HCT116 (cell line): ENCODE measurements at regions not wholly inside any gene's neighbourhood (a gene's known extent, or its start where the extent isn't known, plus 50 kb on each side); places are given as distances from the start of the nearest gene placed in this dataset.

Experiments
- ATAC-seq: fragments of 200-7000 bp; cut with Tn5 transposase; 2 replicates; pipeline ENCODE4 v1.9.1; 2020; ENCODE audit warnings: mild to moderate bottlenecking, moderate library complexity
- BruUV-seq: library from RNA; stranded (reverse); fragments of 400-500 nt; replicated peaks from 2 replicates; lab custom pipeline; 2021; lab: Mats Ljungman, UMichigan
- CTCF ChIA-PET: fragments of 300-600 bp; sonication (Branson Sonifier 250); formaldehyde crosslinking; loops from one replicate; lab custom pipeline; 2021; ENCODE audit warnings: antibody characterized with exemption; lab: Charles Lee
- POLR2A ChIA-PET: fragments of 300-600, 350-600 bp; sonication (Branson Sonifier 250); formaldehyde crosslinking; loops from one replicate; lab custom pipeline; 2021; ENCODE audit warnings: antibody characterized with exemption; lab: Charles Lee
- RAD21 ChIA-PET, 2 experiments: fragments of 300-600 bp; sonication (Branson Sonifier 250); formaldehyde crosslinking; loops; one replicate each; lab custom pipeline; 2023; ENCODE audit warnings: low total read pairs in 2 of 2; ENCODE audit not compliant: uncharacterized antibody in 2 of 2, unreplicated experiment in 2 of 2, low non-redundant PET in 1 of 2; lab: Charles Lee
- DNase-seq: peaks from one replicate; pipeline ENCODE4 v3.0.0-alpha.2; 2010; ENCODE audit warnings: low read depth, low spot score
- H2AFZ ChIP-seq: fragments of 200-600 bp; shearing (Covaris generic), sonication (generic); 2 replicates; pipeline ENCODE4 v1.6.1; 2017; ENCODE audit warnings: low read depth, mixed run types, mixed read lengths, antibody characterized with exemption, low read length; ENCODE audit not compliant: poor library complexity, severe bottlenecking
- H3K27ac ChIP-seq: 2 replicates; pipeline ENCODE4 v1.5.1; 2012; ENCODE audit warnings: low read depth, low read length
- H3K27me3 ChIP-seq: fragments of 200-600 bp; sonication (generic); 2 replicates; pipeline ENCODE4 v1.6.1; 2016; ENCODE audit warnings: mixed run types, low read length, mixed read lengths; ENCODE audit not compliant: insufficient read depth
- H3K36me3 ChIP-seq, 2 experiments: fragments of 200-500 bp in 1 of 2; fragments of 200-600 bp in 1 of 2; sonication (Bioruptor generic) in 1 of 2; sonication (generic) in 1 of 2; 2 replicates each; pipeline versions ENCODE4 v1.5.1 to v1.6.1; 2014 to 2016; ENCODE audit warnings: low read length in 2 of 2, inconsistent platforms in 1 of 2, mixed read lengths in 1 of 2, mixed run types in 1 of 2; ENCODE audit not compliant: insufficient read depth in 2 of 2, control insufficient read depth in 1 of 2
- H3K4me1 ChIP-seq, 2 experiments: fragments of 200-600 bp in 1 of 2; sonication (generic) in 1 of 2; 2 replicates each; pipeline versions ENCODE4 v1.5.1 to v1.6.1; 2012 to 2017; ENCODE audit warnings: low read length in 2 of 2, inconsistent platforms in 1 of 2, mild to moderate bottlenecking in 1 of 2, mixed read lengths in 1 of 2, mixed run types in 1 of 2, moderate library complexity in 1 of 2; ENCODE audit not compliant: insufficient read depth in 2 of 2, control insufficient read depth in 1 of 2
- H3K4me2 ChIP-seq: fragments of 200-600 bp; sonication (generic); 2 replicates; pipeline ENCODE4 v1.6.1; 2017; ENCODE audit warnings: mixed run types, low read length, mixed read lengths
- H3K4me3 ChIP-seq, 2 experiments: fragments of 200-600 bp in 1 of 2; sonication (generic) in 1 of 2; replicated peaks in 1 of 2; 2 replicates each; pipeline ENCODE4 v1.5.1; 2011 to 2016; ENCODE audit warnings: low read length in 2 of 2, control low read depth in 1 of 2, low read depth in 1 of 2, mild to moderate bottlenecking in 1 of 2, mixed read lengths in 1 of 2, mixed run types in 1 of 2
- H3K79me2 ChIP-seq: fragments of 200-600 bp; sonication (generic); 2 replicates; pipeline ENCODE4 v1.6.1; 2017; ENCODE audit warnings: mild to moderate bottlenecking, mixed run types, low read length, moderate library complexity, mixed read lengths; ENCODE audit not compliant: insufficient read depth
- H3K9ac ChIP-seq: fragments of 200-600 bp; sonication (generic); 2 replicates; pipeline ENCODE4 v1.6.1; 2016; ENCODE audit warnings: low read length, mixed read lengths
- H3K9me2 ChIP-seq: fragments of 200-600 bp; sonication (generic), shearing (Covaris generic); 2 replicates; pipeline ENCODE4 v1.6.1; 2017; ENCODE audit warnings: mixed run types, mild to moderate bottlenecking, moderate library complexity; ENCODE audit not compliant: insufficient read depth
- H3K9me3 ChIP-seq, 2 experiments: fragments of 200-500 bp in 1 of 2; fragments of 200-600 bp in 1 of 2; sonication (Bioruptor generic) in 1 of 2; sonication (generic) in 1 of 2; 2 replicates each; pipeline ENCODE4 v1.6.1; 2014 to 2017; ENCODE audit warnings: low read length in 2 of 2, mixed read lengths in 2 of 2, inconsistent platforms in 1 of 2, low read depth in 1 of 2, mild to moderate bottlenecking in 1 of 2, mixed run types in 1 of 2, moderate library complexity in 1 of 2; ENCODE audit not compliant: control insufficient read depth in 1 of 2, insufficient read depth in 1 of 2
- H4K20me1 ChIP-seq: fragments of 200-600 bp; sonication (generic), shearing (Covaris generic); 2 replicates; pipeline ENCODE4 v1.6.1; 2017; ENCODE audit warnings: mixed run types, mild to moderate bottlenecking, moderate library complexity; ENCODE audit not compliant: insufficient read depth
- ATF3 ChIP-seq: IDR thresholded peaks from 2 replicates; pipeline ENCODE4 v1.6.1; 2012
- CEBPB ChIP-seq: IDR thresholded peaks from 2 replicates; pipeline ENCODE4 v1.6.1; 2012; ENCODE audit warnings: low read depth
- EGR1 ChIP-seq: IDR thresholded peaks from 2 replicates; pipeline ENCODE4 v1.6.1; 2012; ENCODE audit warnings: low read depth
- EZH2phosphoT487 ChIP-seq: fragments of 200-600 bp; IDR thresholded peaks from 2 replicates; pipeline ENCODE4 v1.6.1; 2018; ENCODE audit warnings: antibody characterized with exemption, borderline replicate concordance
- MAX ChIP-seq: IDR thresholded peaks from 2 replicates; pipeline ENCODE4 v1.6.1; 2012
- RAD21 ChIP-seq: IDR thresholded peaks from 2 replicates; pipeline ENCODE4 v1.6.1; 2012; ENCODE audit warnings: low read depth, mild to moderate bottlenecking
- REST ChIP-seq: IDR thresholded peaks from 2 replicates; pipeline ENCODE4 v1.6.1; 2012; ENCODE audit warnings: low read depth
- SP1 ChIP-seq: IDR thresholded peaks from 2 replicates; pipeline ENCODE4 v1.6.1; 2012; ENCODE audit warnings: low read depth
- TCF7L2 ChIP-seq: IDR thresholded peaks from 2 replicates; pipeline ENCODE4 v1.7.0; 2011; ENCODE audit warnings: borderline replicate concordance, inconsistent platforms; ENCODE audit not compliant: insufficient read depth, insufficient read length; ENCODE audit errors: extremely low read depth
- ZNF274 ChIP-seq: fragments of 200-500 bp; sonication (Bioruptor generic); IDR thresholded peaks from 2 replicates; pipeline ENCODE4 v1.6.1; 2014; ENCODE audit warnings: mild to moderate bottlenecking, low read depth, low read length, inconsistent platforms
- intact Hi-C: fragments of 100-400 bp; cut with micrococcal nuclease; formaldehyde crosslinking; loops from 2 replicates; pipeline ENCODE4 v1.10.0; 2022

GRCh38 chr4:120293341-120293740 is 226.7 kb upstream of the MAD2L1 start:
- ChIA-PET CTCF (no interaction called here), POLR2A (no interaction called here), RAD21 (no interaction called here)
- Histone ChIP-seq H3K9me3 (no peaks in the 10 kb centered on the region), H3K4me2 (no peak overlapping the region), H3K9me2 (no peaks in the 10 kb centered on the region), H4K20me1 (no peaks in the 10 kb centered on the region), H3K36me3 (no peaks in the 10 kb centered on the region), H3K27me3 (no peaks in the 10 kb centered on the region), H3K27ac (no peak overlapping the region), H2AFZ (no peak overlapping the region), H3K79me2 (no peaks in the 10 kb centered on the region), H3K9ac (no peak overlapping the region), H3K4me1 (no peaks in the 10 kb centered on the region), H3K4me3 (no peak overlapping the region)
- no TSS peak for BruUV-seq
- intact Hi-C loops, result no loop called here
- DNase-seq (no peak), ATAC-seq (no peak)
- TF ChIP-seq REST (no peak), ZNF274 (no peak), CEBPB (no peak), SP1 (no peak), TCF7L2 (no peak), RAD21 (no peak), EGR1 (no peak), EZH2phosphoT487 (no peak), ATF3 (no peak), MAX (no peak)
